PC-9 (cell line): ENCODE measurements at regions not wholly inside any gene's neighbourhood (a gene's known extent, or its start where the extent isn't known, plus 50 kb on each side); places are given as distances from the start of the nearest gene placed in this dataset.

Experiments
- BruUV-seq: library from RNA; stranded (reverse); fragments of 400-500 nt; replicated peaks from 2 replicates; lab custom pipeline; 2021; lab: Mats Ljungman, UMichigan
- CTCF ChIA-PET: fragments of 300-600 bp; sonication (Branson Sonifier 250); formaldehyde crosslinking; loops from one replicate; lab custom pipeline; 2022; ENCODE audit warnings: antibody characterized with exemption; lab: Charles Lee
- POLR2A ChIA-PET: fragments of 300-600 bp; sonication (Branson Sonifier 250); formaldehyde crosslinking; loops from one replicate; lab custom pipeline; 2022; ENCODE audit warnings: antibody characterized with exemption; ENCODE audit not compliant: unreplicated experiment; lab: Charles Lee
- DNase-seq, 2 experiments: peaks; one replicate each; pipeline versions ENCODE4 v3.0.0 to v3.0.0-alpha.2; 2015 to 2022; ENCODE audit warnings: mixed read lengths in 1 of 2
- H2AFZ ChIP-seq: fragments of 200-600 bp; sonication (generic); 2 replicates; pipeline ENCODE4 v1.8.1; 2017; ENCODE audit warnings: antibody characterized with exemption
- H3F3A ChIP-seq: fragments of 200-600 bp; sonication (generic); 2 replicates; pipeline ENCODE4 v1.8.1; 2017; ENCODE audit warnings: antibody characterized with exemption, mild to moderate bottlenecking, low read depth; ENCODE audit not compliant: insufficient read depth
- H3K27ac ChIP-seq: fragments of 200-600 bp; sonication (generic); 2 replicates; pipeline ENCODE4 v1.6.1; 2016; ENCODE audit warnings: mixed run types
- H3K27me3 ChIP-seq: fragments of 200-600 bp; sonication (generic); 2 replicates; pipeline ENCODE4 v1.6.1; 2016; ENCODE audit warnings: low read depth, mixed run types; ENCODE audit not compliant: insufficient read depth
- H3K36me3 ChIP-seq: fragments of 200-600 bp; sonication (generic); 2 replicates; pipeline ENCODE4 v1.6.1; 2016; ENCODE audit warnings: low read depth, mixed run types
- H3K4me1 ChIP-seq: fragments of 200-600 bp; sonication (generic); replicated peaks from 2 replicates; pipeline ENCODE4 v1.6.1; 2016; ENCODE audit warnings: mixed run types; ENCODE audit not compliant: insufficient read depth
- H3K4me2 ChIP-seq: fragments of 200-600 bp; sonication (generic); 2 replicates; pipeline ENCODE4 v1.6.1; 2017; ENCODE audit warnings: mixed run types
- H3K4me3 ChIP-seq: fragments of 200-600 bp; sonication (generic); 2 replicates; pipeline ENCODE4 v1.6.1; 2016; ENCODE audit warnings: mixed run types
- H3K79me2 ChIP-seq: fragments of 200-600 bp; sonication (generic); 2 replicates; pipeline ENCODE4 v1.6.1; 2017; ENCODE audit warnings: low read depth, mixed run types
- H3K9me2 ChIP-seq: fragments of 200-600 bp; sonication (generic); 2 replicates; pipeline ENCODE4 v1.8.1; 2017; ENCODE audit warnings: mild to moderate bottlenecking; ENCODE audit not compliant: insufficient read depth
- H3K9me3 ChIP-seq: fragments of 200-600 bp; sonication (generic); 2 replicates; pipeline ENCODE4 v1.8.1; 2016; ENCODE audit warnings: low read depth; ENCODE audit not compliant: insufficient read depth
- H4K20me1 ChIP-seq: fragments of 200-600 bp; sonication (generic); 2 replicates; pipeline ENCODE4 v1.8.1; 2017; ENCODE audit not compliant: insufficient read depth
- CTCF ChIP-seq: fragments of 200-600 bp; sonication (generic); conservative IDR thresholded peaks from 2 replicates; pipeline ENCODE4 v1.6.1; 2017; ENCODE audit warnings: mixed run types, antibody characterized with exemption, mild to moderate bottlenecking, moderate library complexity
- EZH2 ChIP-seq: fragments of 200-600 bp; sonication (generic); IDR thresholded peaks from 2 replicates; pipeline ENCODE4 v1.8.0; 2017; ENCODE audit warnings: antibody characterized with exemption, low read depth
- intact Hi-C: fragments of 100-400 bp; cut with micrococcal nuclease; formaldehyde crosslinking; loops from one replicate; pipeline ENCODE4 v1.10.0; 2022; ENCODE audit not compliant: unreplicated experiment

GRCh38 chr2:80869858-80870438 is 565.4 kb upstream of the LRRTM1 start:
- Histone ChIP-seq H3K27me3 (no peaks in the 10 kb centered on the region), H3K4me3 (no peak overlapping the region), H3K9me3 (no peaks in the 10 kb centered on the region), H3K79me2 (no peaks in the 10 kb centered on the region), H3K36me3 (no peaks in the 10 kb centered on the region), H4K20me1 (no peaks in the 10 kb centered on the region), H3K9me2 (no peaks in the 10 kb centered on the region), H2AFZ (no peak overlapping the region), H3F3A (no peaks in the 10 kb centered on the region), H3K4me2 (no peak overlapping the region), H3K27ac (no peak overlapping the region), H3K4me1 (no peaks in the 10 kb centered on the region)
- no peak for TF ChIP-seq EZH2
- no peak for TF ChIP-seq CTCF
- BruUV-seq, result no TSS peak
- intact Hi-C loops, result no loop called here
- no peak for DNase-seq
- POLR2A ChIA-PET, result no interaction called here
- CTCF ChIA-PET, result no interaction called here

- Histone ChIP-seq H3K4me3 (no peak overlapping the region), H3K27me3 (no peaks in the 10 kb centered on the region), H3K79me2 (no peaks in the 10 kb centered on the region), H3K36me3 (no peaks in the 10 kb centered on the region), H3K4me2 (no peak overlapping the region), H3K9me2 (no peaks in the 10 kb centered on the region), H3K27ac (no peak overlapping the region), H3K9me3 (no peaks in the 10 kb centered on the region), H2AFZ (no peak overlapping the region), H3K4me1 (no peaks in the 10 kb centered on the region), H3F3A (no peaks in the 10 kb centered on the region), H4K20me1 (no peaks in the 10 kb centered on the region)
- CTCF ChIA-PET, result no interaction called here
- BruUV-seq, result no TSS peak
- DNase-seq, result no peak
- POLR2A ChIA-PET, result no interaction called here
- no peak for TF ChIP-seq EZH2
- no peak for TF ChIP-seq CTCF
- intact Hi-C loops, result no loop called here
These were observed 558.7 kb upstream of the LRRTM1 start for GRCh38 chr2:80863147-80863714.

- intact Hi-C loops, result no loop called here
- no peaks in the 10 kb centered on the region for H3K4me1 ChIP-seq
These were observed 554.4 kb upstream of the LRRTM1 start for GRCh38 chr2:80858965-80859364.

More at GRCh38 chr2:80858965-80859364, 554.4 kb upstream of the LRRTM1 start:
- Histone ChIP-seq H3K9me3 (no peaks in the 10 kb centered on the region), H3F3A (no peaks in the 10 kb centered on the region), H3K27ac (no peak overlapping the region), H3K36me3 (no peaks in the 10 kb centered on the region), H3K27me3 (no peaks in the 10 kb centered on the region), H2AFZ (no peak overlapping the region), H3K9me2 (no peaks in the 10 kb centered on the region), H3K4me2 (no peak overlapping the region), H3K79me2 (no peaks in the 10 kb centered on the region), H3K4me3 (no peak overlapping the region), H4K20me1 (no peaks in the 10 kb centered on the region)
- POLR2A ChIA-PET, result no interaction called here
- CTCF ChIA-PET, result no interaction called here
- no peak for DNase-seq
- TF ChIP-seq CTCF (no peak), EZH2 (no peak)
- no TSS peak for BruUV-seq
